GM12872 (cell line): ENCODE measurements at regions not wholly inside any gene's neighbourhood (a gene's known extent, or its start where the extent isn't known, plus 50 kb on each side); places are given as distances from the start of the nearest gene placed in this dataset.

Experiments
- CTCF ChIP-seq: IDR thresholded peaks from 3 replicates; pipeline ENCODE4 v1.5.1; 2011; ENCODE audit warnings: low read depth, mild to moderate bottlenecking, low read length, moderate library complexity; ENCODE audit not compliant: insufficient read depth

- TF ChIP-seq CTCF, result no peak
Observed at GRCh38 chr10:90179696-90180407, 478.5 kb downstream of the KIF20B start.

GRCh38 chr10:90180886-90181691, 479.7 kb downstream of the KIF20B start:
- TF ChIP-seq CTCF, result no peak

- no peak for TF ChIP-seq CTCF
Observed at GRCh38 chr10:90192825-90193224, 491.4 kb downstream of the KIF20B start.

GRCh38 chr10:90193240-90193985, 492.0 kb downstream of the KIF20B start:
- no peak for TF ChIP-seq CTCF

GRCh38 chr10:90195288-90195840, 494.0 kb downstream of the KIF20B start:
- no peak for TF ChIP-seq CTCF

GRCh38 chr10:90197766-90198165, 496.4 kb downstream of the KIF20B start:
- no peak for TF ChIP-seq CTCF

GRCh38 chr10:90199093-90199492, 497.7 kb downstream of the KIF20B start:
- TF ChIP-seq CTCF, result no peak
